ENCODE measurements at regions not wholly inside any gene's neighbourhood (a gene's known extent, or its start where the extent isn't known, plus 50 kb on each side); places are given as distances from the start of the nearest gene placed in this dataset.

DNA sequence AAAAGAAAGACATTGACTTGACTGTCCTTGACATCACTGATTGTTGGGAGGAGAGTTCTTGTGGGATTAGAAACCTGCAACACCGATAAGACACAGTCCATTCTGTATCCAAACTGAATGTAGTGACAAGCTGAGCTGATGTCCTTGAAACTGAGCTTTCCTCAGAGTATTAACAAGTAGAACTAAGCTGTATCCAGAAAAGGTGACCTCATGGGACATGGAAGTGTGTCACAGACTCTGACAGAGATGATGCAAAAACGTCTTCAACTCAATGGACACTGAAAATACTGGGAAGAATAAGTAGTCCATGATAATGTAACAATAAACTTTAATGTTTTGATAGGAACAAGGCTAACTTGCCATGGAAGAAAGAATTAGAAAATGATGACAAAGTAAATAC, 690.1 kb downstream of the CDH18 start:
- TF ChIP-seq, protein P1, sequence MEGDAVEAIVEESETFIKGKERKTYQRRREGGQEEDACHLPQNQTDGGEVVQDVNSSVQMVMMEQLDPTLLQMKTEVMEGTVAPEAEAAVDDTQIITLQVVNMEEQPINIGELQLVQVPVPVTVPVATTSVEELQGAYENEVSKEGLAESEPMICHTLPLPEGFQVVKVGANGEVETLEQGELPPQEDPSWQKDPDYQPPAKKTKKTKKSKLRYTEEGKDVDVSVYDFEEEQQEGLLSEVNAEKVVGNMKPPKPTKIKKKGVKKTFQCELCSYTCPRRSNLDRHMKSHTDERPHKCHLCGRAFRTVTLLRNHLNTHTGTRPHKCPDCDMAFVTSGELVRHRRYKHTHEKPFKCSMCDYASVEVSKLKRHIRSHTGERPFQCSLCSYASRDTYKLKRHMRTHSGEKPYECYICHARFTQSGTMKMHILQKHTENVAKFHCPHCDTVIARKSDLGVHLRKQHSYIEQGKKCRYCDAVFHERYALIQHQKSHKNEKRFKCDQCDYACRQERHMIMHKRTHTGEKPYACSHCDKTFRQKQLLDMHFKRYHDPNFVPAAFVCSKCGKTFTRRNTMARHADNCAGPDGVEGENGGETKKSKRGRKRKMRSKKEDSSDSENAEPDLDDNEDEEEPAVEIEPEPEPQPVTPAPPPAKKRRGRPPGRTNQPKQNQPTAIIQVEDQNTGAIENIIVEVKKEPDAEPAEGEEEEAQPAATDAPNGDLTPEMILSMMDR (conservative IDR thresholded peaks at IDR 0.05; ENCODE audit: low read depth in 2 of 2) = no peak
- TF ChIP-seq EZH2 (IDR thresholded peaks at IDR 0.05; ENCODE audit: low read depth, unreplicated experiment) = no peak
